Rectal smooth muscle tissue (tissue), 1 donor: ENCODE measurements at regions not wholly inside any gene's neighbourhood (a gene's known extent, or its start where the extent isn't known, plus 50 kb on each side); places are given as distances from the start of the nearest gene placed in this dataset.

Experiments
- H3K27ac ChIP-seq: one replicate; pipeline ENCODE4 v1.7.0; 2013; ENCODE audit warnings: low read depth, low read length, inconsistent platforms
- H3K27me3 ChIP-seq: one replicate; pipeline ENCODE4 v1.7.0; 2013; ENCODE audit warnings: low read length; ENCODE audit not compliant: control insufficient read depth, insufficient read depth
- H3K36me3 ChIP-seq: one replicate; pipeline ENCODE4 v1.7.0; 2013; ENCODE audit warnings: low read length; ENCODE audit not compliant: control insufficient read depth, insufficient read depth
- H3K4me1 ChIP-seq: one replicate; pipeline ENCODE4 v1.7.0; 2013; ENCODE audit warnings: low read length; ENCODE audit not compliant: control insufficient read depth, insufficient read depth
- H3K4me3 ChIP-seq: one replicate; pipeline ENCODE4 v1.7.0; 2013; ENCODE audit warnings: low read length
- H3K9ac ChIP-seq: one replicate; pipeline ENCODE4 v1.7.0; 2013; ENCODE audit warnings: low read length

DNA sequence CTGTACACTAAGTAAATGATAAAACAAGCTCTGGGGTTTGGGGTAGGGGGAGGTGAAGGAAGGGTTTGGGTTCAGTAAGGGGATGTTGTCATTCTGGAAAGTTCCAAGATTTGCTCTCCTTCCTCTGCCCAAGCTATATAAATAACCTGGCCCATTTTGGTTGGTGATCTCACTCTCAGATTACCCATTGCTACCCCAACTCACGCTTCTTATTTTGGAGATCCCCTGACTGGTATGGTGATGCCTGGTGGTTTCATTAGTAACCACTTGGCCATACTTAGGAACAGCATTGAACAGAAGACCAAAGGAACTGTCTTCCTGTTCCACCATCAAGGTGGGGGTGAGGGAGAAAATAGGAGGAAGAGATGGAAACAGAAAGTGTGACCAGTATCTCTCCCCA lies 259.6 kb upstream of the TBX3 start:
- H3K4me3 ChIP-seq: no peak overlapping the region
- no peak overlapping the region for H3K9ac ChIP-seq
- no peaks in the 10 kb centered on the region for H3K36me3 ChIP-seq
- no peaks in the 10 kb centered on the region for H3K27me3 ChIP-seq
- H3K4me1 ChIP-seq: no peaks in the 10 kb centered on the region
- H3K27ac ChIP-seq: no peak overlapping the region

DNA sequence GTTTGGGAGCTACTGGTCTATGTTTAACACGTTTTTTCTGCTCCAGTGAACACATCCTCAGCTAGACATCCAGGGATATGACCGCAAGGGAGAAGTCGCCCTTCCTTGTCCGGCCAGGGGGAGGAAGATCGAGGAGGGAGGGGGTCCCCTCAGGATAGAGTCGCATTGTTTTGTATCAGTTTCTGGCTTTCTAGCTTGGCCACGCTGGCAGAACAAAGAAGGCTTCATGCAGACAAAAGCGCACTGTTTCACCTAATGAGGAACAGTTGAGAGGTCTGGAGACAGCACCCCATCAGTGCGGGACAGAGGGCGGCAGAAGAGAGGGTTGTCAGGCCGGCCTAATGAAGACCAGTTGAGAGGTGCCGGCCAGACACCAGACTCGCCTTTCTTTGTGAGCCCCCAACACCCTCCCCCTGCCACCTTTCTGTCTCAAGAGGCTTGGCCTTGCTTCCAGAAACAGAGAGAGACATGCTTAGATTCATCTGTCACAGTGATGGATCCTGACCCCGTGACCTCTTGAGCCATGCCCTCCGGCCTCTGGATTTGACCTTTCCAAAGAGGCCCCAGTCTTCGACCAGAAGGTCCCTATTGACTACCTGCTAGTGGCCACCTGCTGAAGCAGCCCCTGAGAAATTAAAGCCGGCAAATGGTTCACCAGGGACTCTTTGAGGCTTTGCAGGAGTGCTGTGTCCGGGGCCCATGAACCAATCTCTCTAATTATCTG lies 254.7 kb upstream of the TBX3 start:
- Histone ChIP-seq H3K9ac (no peak overlapping the region), H3K36me3 (no peaks in the 10 kb centered on the region), H3K27me3 (no peaks in the 10 kb centered on the region), H3K4me3 (no peak overlapping the region), H3K4me1 (no peaks in the 10 kb centered on the region), H3K27ac (no peak overlapping the region)

DNA sequence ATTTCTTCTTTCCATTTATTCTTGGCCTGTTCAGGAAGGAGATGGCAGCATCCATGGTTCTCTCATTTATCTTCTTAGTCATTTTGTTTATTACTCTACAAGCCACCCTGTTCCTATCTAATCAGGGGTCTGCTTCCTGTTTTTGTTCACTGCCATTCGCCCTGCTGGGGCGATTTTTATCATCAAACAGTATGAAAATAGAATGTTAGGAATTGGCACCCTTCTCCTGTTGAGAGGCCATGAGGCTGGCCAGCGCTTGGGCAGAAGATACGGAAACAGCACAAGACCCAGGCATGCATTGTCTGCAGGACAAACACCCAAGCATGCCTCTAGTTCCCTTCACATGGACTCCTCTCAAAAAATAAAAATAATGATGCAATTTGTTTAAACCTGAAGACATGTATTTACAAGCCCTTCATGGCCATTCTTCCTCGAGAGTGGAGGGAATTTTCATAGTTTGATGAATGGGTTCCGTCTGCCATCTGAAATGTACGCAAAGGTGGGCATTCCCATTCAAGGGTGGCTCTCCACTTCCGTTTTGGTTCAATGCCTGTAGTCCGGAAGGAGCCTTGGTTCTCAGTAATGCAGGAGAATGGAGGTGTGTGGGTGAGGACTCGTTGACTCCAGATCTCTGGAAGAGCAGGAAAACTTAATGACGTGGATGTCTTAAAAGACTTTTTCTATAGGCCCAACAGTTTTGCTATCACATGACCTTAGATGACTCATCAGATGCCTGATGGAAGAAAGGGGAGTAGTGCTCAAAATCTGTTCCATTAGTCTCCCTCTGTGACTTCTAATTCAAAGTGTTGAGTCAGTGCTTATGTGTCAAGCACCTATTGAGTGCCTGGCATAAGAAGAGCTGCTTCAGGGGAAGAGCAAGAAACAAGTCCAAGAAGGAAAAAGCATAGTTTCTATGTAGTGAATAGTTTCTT lies 252.4 kb upstream of the TBX3 start:
- Histone ChIP-seq H3K27me3 (no peaks in the 10 kb centered on the region), H3K27ac (no peak overlapping the region), H3K4me3 (no peak overlapping the region), H3K4me1 (no peaks in the 10 kb centered on the region), H3K36me3 (no peaks in the 10 kb centered on the region), H3K9ac (no peak overlapping the region)

DNA sequence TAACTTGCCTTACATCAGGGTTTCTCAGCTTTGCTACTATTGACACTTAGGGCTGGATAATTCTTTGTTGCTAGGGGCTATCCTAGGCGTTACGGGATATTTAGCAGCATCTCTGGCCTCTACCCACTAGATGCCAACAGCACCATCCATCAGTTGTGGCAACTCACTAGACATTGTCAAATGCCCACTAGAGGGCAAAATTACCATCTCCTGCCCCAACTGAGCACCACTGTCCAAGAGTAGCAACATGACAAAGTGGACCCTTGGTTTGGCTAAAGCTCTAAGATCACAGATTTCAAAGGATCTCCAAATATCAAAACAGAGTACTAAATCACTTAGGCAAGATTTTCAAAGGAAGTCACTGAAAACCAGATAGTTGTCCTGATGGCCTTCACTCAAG lies 251.7 kb upstream of the TBX3 start:
- Histone ChIP-seq H3K4me3 (no peak overlapping the region), H3K9ac (no peak overlapping the region), H3K36me3 (no peaks in the 10 kb centered on the region), H3K27ac (no peak overlapping the region), H3K27me3 (no peaks in the 10 kb centered on the region), H3K4me1 (no peaks in the 10 kb centered on the region)

DNA sequence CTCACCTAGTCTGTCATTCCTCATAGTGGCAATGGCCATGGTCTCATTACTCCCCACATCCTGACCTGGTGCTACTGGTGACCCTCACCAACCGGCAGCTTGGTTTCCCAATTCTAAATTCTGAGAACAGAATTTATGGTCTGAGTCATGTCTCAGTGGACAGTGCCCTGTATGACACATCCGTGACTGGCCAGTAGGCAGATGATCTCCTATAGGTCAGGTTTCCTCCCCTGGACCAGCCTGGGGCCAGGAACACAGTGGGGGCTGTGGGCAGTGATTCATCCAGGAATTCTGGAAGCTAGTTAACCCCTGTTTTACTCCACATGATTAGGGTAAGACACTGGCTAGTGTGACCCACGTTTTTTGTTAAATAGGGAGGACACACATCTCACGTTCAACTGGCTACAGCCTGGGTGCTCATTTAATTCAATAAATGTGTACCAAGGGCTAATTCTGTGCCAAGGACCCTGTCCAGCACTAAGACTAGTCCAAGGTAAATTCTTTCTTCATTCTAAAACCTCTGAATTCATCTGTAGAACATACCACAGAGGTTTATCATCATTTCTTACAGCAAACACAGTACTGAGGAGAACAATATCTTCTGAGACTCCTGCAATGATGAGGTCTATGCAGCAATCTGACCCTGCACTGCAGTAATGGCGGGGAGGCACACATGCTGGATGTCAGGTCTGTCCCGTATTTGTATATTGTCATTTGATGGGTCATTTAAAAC lies 249.6 kb upstream of the TBX3 start:
- Histone ChIP-seq H3K9ac (no peak overlapping the region), H3K27me3 (no peaks in the 10 kb centered on the region), H3K36me3 (no peaks in the 10 kb centered on the region), H3K4me3 (no peak overlapping the region), H3K27ac (no peak overlapping the region), H3K4me1 (no peaks in the 10 kb centered on the region)

DNA sequence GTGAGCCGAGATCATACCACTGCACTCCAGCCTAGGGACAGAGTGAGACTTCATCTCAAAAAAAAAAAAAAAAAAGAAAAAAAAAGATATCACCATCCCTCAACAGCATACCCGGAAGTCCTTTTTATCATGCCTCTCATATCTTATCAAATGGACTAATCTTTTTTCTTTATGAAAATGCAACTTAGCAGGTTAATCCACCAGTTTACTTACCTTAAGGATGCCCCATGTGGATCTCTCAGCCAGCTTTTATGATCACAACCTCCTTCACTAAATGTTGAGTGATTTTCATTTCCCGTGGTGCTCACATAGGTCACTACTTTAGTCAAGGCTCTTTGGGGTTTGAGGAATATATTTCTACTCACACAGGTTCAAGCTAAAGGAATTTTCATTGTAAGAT lies 248.8 kb upstream of the TBX3 start:
- Histone ChIP-seq H3K9ac (no peak overlapping the region), H3K36me3 (no peaks in the 10 kb centered on the region), H3K4me3 (no peak overlapping the region), H3K27ac (no peak overlapping the region), H3K4me1 (no peaks in the 10 kb centered on the region), H3K27me3 (no peaks in the 10 kb centered on the region)

DNA sequence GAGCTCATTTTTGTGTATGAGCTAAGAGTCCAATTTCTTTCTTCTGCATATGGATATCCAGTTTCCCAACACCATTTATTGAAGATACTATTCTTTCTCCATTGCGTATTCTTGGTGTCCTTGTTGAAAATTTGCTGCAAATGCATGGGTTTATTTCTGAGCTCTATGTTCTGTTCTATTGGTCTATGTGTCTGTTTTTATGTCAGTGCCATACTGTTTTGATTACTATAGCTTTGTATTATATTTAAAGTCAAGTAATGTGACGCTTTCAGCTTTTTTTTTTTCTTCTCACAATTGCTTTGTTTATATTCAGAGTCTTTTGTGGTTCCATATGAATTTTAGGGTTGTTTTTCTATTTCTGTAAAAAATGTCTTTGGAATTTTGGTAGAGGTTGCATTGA lies 247.1 kb upstream of the TBX3 start:
- H3K36me3 ChIP-seq: no peaks in the 10 kb centered on the region
- H3K4me3 ChIP-seq: no peak overlapping the region
- H3K9ac ChIP-seq: no peak overlapping the region
- no peak overlapping the region for H3K27ac ChIP-seq
- H3K27me3 ChIP-seq: no peaks in the 10 kb centered on the region
- H3K4me1 ChIP-seq: no peaks in the 10 kb centered on the region

DNA sequence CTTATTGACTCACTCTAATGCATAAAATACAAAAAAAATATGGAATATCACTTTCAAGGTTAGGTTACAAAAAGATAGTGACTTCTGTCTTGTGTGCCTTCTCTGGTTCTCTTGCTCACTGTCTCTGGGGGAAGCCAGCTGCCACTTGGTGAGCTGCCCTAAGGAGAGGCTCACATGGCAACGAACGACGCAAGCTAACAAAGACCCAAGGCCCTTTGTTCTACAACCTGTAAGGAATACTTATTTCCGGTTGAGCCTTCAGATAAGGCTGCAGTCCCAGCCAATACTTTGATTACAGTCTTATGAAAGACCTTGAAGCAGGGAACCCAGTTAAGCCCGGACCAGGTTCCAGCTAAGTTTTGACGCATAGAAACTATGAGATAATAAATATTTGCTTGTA lies 242.4 kb upstream of the TBX3 start:
- Histone ChIP-seq H3K27ac (no peak overlapping the region), H3K36me3 (no peaks in the 10 kb centered on the region), H3K27me3 (no peaks in the 10 kb centered on the region), H3K4me3 (no peak overlapping the region), H3K4me1 (no peaks in the 10 kb centered on the region), H3K9ac (no peak overlapping the region)

DNA sequence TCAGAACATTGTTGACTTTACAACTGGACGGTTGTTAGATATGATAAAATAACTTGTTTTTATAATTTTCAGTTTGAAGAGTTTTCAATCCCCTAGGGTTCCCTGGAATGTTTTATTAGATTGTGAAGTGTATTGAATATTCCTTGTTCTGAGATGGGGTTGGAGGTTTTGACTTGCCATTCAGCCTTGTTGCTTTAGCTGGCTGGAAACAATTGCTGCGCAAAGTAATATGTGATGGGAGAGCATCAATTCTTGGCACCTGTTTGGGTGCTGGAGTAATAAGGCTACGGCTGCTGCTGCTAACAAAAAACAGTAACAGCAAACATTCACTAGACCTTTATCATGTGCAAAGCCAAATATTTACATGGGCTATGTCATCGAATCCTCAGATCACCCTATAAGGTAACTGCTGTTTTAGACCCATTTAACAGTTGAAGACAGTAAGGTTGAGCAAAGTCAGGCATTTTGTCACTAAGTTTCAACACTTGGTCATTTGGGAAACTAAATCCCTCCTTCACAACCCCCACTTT lies 241.0 kb upstream of the TBX3 start:
- H3K27ac ChIP-seq: no peak overlapping the region
- H3K36me3 ChIP-seq: no peaks in the 10 kb centered on the region
- no peak overlapping the region for H3K4me3 ChIP-seq
- H3K4me1 ChIP-seq: no peaks in the 10 kb centered on the region
- H3K27me3 ChIP-seq: no peaks in the 10 kb centered on the region
- no peak overlapping the region for H3K9ac ChIP-seq

DNA sequence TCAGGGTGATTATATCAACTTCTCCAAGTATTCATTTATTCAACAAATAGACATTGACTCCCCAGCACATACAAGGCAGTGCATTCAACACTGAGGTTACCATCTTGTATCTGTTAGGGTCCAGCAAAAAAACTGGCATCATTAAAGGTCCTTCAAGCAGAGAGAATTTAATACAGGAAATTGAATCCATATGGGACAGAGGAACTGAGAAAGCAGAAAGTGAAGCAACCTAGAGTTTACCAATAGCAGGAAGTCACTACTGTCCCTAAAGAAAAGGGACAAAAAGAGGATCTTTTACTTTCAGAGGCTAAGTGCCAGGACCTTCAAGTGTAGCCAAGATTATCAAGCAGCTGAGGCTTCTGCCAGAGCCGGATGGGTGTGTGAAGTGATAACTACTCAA lies 237.8 kb upstream of the TBX3 start:
- Histone ChIP-seq H3K27ac (no peak overlapping the region), H3K9ac (no peak overlapping the region), H3K4me3 (no peak overlapping the region), H3K36me3 (no peaks in the 10 kb centered on the region), H3K4me1 (no peaks in the 10 kb centered on the region), H3K27me3 (no peaks in the 10 kb centered on the region)

DNA sequence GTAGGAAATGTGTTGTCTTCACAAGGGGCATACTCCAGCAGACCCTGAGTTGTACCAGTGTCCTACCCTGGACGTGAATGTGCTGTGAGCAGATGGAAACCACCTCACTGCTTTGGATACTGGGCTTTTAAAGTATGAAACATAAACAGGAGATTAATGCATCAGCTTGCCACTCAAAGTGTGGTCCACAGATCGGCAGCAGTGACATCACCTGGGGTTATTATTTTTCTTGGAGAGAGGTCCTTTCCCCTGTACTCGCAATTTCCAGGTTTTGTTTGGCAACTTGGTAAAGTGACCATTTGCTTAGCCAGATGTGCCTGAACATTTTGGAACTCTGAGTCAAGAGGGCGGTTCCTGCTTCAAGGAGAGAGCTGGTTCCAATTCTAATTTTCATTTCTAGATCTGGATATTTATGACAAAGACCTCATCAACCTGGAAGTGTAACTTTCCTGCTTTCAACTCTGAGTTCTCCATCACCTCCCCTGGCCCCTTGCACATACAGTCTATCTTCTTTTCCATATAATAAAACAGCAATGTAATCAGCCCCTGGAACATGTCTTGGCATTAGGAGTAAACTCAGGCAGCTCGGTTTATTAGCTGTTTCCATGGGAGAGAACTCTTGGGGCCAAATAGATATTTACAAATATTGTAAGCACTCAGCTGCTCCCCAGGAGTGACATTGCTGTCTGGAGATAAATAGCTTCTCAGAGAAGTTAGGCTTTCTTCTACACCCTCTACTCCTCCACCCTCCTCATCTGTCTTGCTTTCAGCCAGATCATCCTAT lies 237.0 kb upstream of the TBX3 start:
- H3K27ac ChIP-seq: no peak overlapping the region
- no peaks in the 10 kb centered on the region for H3K27me3 ChIP-seq
- no peak overlapping the region for H3K9ac ChIP-seq
- H3K4me3 ChIP-seq: no peak overlapping the region
- no peaks in the 10 kb centered on the region for H3K4me1 ChIP-seq
- H3K36me3 ChIP-seq: no peaks in the 10 kb centered on the region

DNA sequence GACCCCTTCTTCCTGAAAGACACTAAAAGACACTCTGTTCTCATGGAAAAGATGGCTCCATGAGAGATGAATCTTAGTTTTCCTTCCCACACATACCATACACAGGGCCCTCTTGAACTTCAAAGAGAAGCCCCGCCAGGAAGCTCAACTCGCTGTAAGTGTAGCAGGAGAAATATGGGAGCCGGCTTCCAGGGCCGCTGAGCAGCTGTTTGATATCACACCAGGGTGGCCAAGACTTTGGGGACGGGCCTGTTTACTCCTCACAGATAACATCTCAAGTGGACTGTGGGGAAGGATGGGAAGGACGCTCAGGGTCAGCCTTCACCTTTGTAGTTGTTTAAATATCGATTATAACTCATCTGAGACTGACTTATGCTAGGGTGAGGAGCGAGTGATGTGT lies 235.5 kb upstream of the TBX3 start:
- Histone ChIP-seq H3K4me3 (no peak overlapping the region), H3K36me3 (no peaks in the 10 kb centered on the region), H3K9ac (no peak overlapping the region), H3K4me1 (no peaks in the 10 kb centered on the region), H3K27me3 (no peaks in the 10 kb centered on the region), H3K27ac (no peak overlapping the region)
